HUES64 (cell line): ENCODE measurements at regions not wholly inside any gene's neighbourhood (a gene's known extent, or its start where the extent isn't known, plus 50 kb on each side); places are given as distances from the start of the nearest gene placed in this dataset.

Experiments
- H3K27ac ChIP-seq: 2 replicates; pipeline ENCODE4 v1.7.0; 2013; ENCODE audit warnings: low read depth, low read length, inconsistent platforms
- H3K27me3 ChIP-seq: 2 replicates; pipeline ENCODE4 v1.6.1; 2013; ENCODE audit warnings: mild to moderate bottlenecking, low read length; ENCODE audit not compliant: insufficient read depth
- H3K36me3 ChIP-seq: 2 replicates; pipeline ENCODE4 v1.6.1; 2013; ENCODE audit warnings: mild to moderate bottlenecking, low read length; ENCODE audit not compliant: insufficient read depth
- H3K4me1 ChIP-seq: 2 replicates; pipeline ENCODE4 v1.6.1; 2013; ENCODE audit warnings: mild to moderate bottlenecking, low read length, moderate library complexity; ENCODE audit not compliant: insufficient read depth
- H3K4me3 ChIP-seq: 2 replicates; pipeline ENCODE4 v1.5.1; 2013; ENCODE audit warnings: mild to moderate bottlenecking, low read length, moderate library complexity
- H3K9ac ChIP-seq: 2 replicates; pipeline ENCODE4 v1.6.1; 2013; ENCODE audit warnings: mild to moderate bottlenecking, low read depth, low read length
- H3K9me3 ChIP-seq: 2 replicates; pipeline ENCODE4 v1.6.1; 2013; ENCODE audit warnings: low read depth, low read length; ENCODE audit not compliant: insufficient read depth
- WGBS: fragments of 150-250, 120-280 bp; methylation state at CpG from one replicate; pipeline ENCODE4 v1.1.7; 2013; ENCODE audit warnings: missing lambda C conversion rate; 5-methylcytosine and 5-hydroxymethylcytosine counted together

DNA sequence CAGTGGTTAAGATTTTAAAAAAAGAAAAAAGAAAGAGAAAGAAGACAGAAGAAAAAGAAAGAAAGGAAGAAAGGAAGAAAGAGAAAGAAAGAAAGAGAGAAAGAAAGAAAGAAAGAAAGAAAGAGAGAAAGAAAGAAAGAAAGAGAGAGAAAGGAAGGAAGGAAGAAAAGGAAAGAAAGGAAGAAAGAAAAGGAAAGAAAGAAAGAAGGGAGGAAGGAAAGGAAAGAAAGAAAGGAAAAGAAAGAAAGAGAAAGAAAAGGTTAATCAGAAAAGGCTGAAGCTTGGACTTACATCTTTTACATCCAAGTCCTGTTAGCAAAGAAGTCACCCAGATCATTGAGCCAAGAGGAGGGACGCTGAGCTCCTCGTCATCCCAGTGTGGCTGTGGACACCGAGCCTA, 70.0 kb downstream of the IRX2 start:
- no peak overlapping the region for H3K9ac ChIP-seq
- no peaks in the 10 kb centered on the region for H3K36me3 ChIP-seq
- H3K27ac ChIP-seq = no peak overlapping the region
- 91% methylated on average over 3 of the region's 3 CpGs for WGBS
- H3K4me1 ChIP-seq = peaks cover 9% of the 10 kb centered on the region; the same call in 1 of the 2 replicates
- no peaks in the 10 kb centered on the region; the same call in 1 of the 2 replicates for H3K9me3 ChIP-seq
- no peak overlapping the region for H3K4me3 ChIP-seq
- no peaks in the 10 kb centered on the region for H3K27me3 ChIP-seq

DNA sequence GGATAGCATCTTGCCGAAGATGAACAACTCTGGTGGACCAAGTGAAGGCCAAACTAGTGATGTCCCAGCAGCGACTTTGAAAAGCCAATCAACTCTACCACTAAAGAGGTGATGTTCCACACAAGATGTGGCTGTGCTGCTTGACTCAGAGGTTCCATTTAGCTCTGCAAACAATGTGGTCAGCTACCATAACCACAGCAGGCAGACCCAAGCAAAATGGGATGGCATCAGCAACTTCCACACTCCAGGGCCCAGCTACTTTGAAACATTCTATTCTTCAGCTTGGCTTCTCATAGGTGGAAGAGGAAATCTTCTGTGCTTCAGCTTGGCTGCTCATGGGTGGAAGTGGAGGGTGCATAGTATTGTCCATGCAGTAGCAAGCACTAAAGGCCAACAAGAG, 70.5 kb downstream of the IRX2 start:
- Histone ChIP-seq H3K27ac (no peak overlapping the region), H3K27me3 (no peaks in the 10 kb centered on the region), H3K9ac (no peak overlapping the region), H3K4me3 (no peak overlapping the region), H3K36me3 (no peaks in the 10 kb centered on the region), H3K4me1 (peaks cover 4% of the 10 kb centered on the region; the same call in 1 of the 2 replicates), H3K9me3 (no peaks in the 10 kb centered on the region; the same call in 1 of the 2 replicates)
- 93% methylated on average over 2 of the region's 2 CpGs for WGBS

DNA sequence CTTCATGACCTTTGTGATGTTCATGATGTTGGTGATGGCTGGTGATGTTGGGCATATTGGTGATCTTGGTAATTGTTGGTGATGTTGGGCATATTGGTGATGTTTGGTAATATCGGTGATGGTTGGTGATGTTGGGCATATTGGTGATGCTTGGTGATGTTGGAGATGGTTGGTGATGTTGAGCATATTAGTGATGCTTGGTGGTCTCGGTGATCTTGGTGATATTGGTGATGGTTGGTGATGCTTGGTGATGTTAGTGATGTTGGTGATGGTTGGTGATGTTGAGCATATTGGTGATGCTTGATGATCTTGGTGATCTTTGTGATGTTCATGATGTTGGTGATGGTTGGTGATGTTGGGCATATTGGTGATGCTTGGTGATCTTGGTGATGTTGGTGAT, 73.8 kb downstream of the IRX2 start:
- H3K27me3 ChIP-seq = no peaks in the 10 kb centered on the region
- no peak overlapping the region for H3K4me3 ChIP-seq
- H3K4me1 ChIP-seq = no peaks in the 10 kb centered on the region
- no peak overlapping the region for H3K27ac ChIP-seq
- no peaks in the 10 kb centered on the region; the same call in 1 of the 2 replicates for H3K9me3 ChIP-seq
- 94% methylated on average over 2 of the region's 2 CpGs for WGBS
- no peak overlapping the region for H3K9ac ChIP-seq
- H3K36me3 ChIP-seq = no peaks in the 10 kb centered on the region

DNA sequence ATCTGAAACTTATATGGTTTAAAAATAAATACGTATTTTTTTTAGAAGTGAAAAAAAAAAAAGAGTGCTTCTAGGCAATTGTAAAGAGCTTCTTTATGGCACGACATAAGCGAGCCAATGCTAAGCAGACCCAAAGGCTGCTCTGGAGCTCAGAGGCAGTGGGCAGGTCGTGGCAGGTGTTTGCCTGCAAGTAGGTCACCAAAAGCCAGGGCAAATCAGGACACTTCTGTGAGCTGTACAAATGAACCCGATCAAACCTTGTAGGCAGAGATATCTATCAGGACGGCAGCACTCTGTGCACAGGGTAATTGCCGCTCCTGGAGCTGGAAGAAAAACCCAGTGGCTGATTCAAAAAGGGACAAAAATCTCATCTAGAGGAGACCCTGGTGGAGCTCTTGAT, 75.9 kb downstream of the IRX2 start:
- no peak overlapping the region for H3K9ac ChIP-seq
- H3K4me3 ChIP-seq = no peak overlapping the region
- no peaks in the 10 kb centered on the region; the same call in 1 of the 2 replicates for H3K4me1 ChIP-seq
- no peaks in the 10 kb centered on the region; the same call in 1 of the 2 replicates for H3K9me3 ChIP-seq
- WGBS = 90% methylated on average over 7 of the region's 7 CpGs
- no peak overlapping the region for H3K27ac ChIP-seq
- no peaks in the 10 kb centered on the region for H3K27me3 ChIP-seq
- H3K36me3 ChIP-seq = no peaks in the 10 kb centered on the region

DNA sequence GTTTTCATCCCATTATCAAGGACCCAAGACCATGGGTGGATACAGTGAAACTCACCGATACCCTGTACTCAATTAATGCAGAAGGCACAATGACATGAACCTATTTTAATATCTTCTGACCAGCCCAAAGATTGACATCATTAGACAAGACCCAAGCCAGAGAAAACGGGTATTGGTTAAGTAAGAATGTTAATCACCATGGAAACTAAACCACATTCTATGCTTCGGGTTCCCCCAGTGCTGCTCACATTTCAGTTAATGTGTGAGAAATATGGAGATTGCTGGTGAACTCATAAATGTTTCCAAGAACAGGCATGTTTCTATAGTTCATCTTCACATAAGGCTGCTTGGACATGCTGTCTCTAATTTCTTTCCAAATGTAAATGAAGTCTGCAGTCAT, 77.0 kb downstream of the IRX2 start:
- Histone ChIP-seq H3K27me3 (no peaks in the 10 kb centered on the region), H3K9me3 (no peaks in the 10 kb centered on the region; the same call in 1 of the 2 replicates), H3K4me3 (no peak overlapping the region), H3K27ac (no peak overlapping the region), H3K9ac (no peak overlapping the region), H3K4me1 (no peaks in the 10 kb centered on the region; the same call in 1 of the 2 replicates), H3K36me3 (no peaks in the 10 kb centered on the region)
- 86% methylated on average over 3 of the region's 3 CpGs for WGBS

DNA sequence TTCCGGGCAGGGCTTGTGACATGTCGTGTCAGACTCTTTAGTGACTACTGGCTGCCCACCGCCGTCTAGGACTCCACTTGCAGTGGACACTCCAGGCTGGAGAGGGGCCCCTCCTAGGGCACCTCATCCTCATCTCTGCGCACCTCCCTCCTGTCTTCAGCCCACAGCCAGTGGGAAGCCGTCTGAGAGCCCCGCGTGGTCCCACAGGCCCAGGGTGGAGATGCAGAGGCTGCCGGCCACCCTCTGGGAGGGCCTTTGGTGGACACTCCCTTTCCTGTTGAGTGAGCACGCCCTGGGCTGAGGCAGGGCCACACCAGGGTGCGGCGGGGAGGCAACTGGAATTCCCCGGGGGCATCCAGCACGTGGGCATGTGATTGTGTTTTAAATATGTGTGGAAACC, 80.5 kb downstream of the IRX2 start:
- H3K9me3 ChIP-seq = no peaks in the 10 kb centered on the region
- H3K4me1 ChIP-seq = peaks cover 5% of the 10 kb centered on the region
- WGBS = 81% methylated on average over 13 of the region's 14 CpGs
- H3K27ac ChIP-seq = no peak overlapping the region
- H3K4me3 ChIP-seq = no peak overlapping the region
- H3K9ac ChIP-seq = no peak overlapping the region
- H3K36me3 ChIP-seq = no peaks in the 10 kb centered on the region
- H3K27me3 ChIP-seq = no peaks in the 10 kb centered on the region

DNA sequence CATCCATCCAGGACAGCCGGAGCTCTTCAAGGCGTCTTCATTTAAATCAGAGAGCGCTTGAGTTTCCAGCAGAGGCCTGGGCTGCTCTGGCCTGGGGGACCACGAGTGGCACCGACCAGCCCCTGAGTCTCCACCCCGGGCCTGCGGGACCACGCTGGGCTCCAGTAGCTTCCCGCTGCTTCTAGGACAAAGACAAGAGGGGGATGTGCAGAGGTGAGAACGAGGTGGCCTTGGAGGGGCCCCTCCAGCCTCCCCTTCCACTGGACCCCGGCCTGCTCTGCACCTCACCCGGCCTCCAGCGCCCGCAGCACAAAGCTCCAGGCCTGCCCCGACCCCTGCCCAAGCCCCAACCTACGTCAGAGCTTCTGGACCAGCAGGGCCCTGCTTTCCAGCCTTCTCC, 81.6 kb downstream of the IRX2 start:
- WGBS = 84% methylated on average over 16 of the region's 16 CpGs
- no peak overlapping the region for H3K9ac ChIP-seq
- H3K36me3 ChIP-seq = no peaks in the 10 kb centered on the region
- H3K27me3 ChIP-seq = no peaks in the 10 kb centered on the region
- H3K4me3 ChIP-seq = no peak overlapping the region
- peaks cover 7% of the 10 kb centered on the region for H3K4me1 ChIP-seq
- no peak overlapping the region for H3K27ac ChIP-seq
- H3K9me3 ChIP-seq = no peaks in the 10 kb centered on the region

DNA sequence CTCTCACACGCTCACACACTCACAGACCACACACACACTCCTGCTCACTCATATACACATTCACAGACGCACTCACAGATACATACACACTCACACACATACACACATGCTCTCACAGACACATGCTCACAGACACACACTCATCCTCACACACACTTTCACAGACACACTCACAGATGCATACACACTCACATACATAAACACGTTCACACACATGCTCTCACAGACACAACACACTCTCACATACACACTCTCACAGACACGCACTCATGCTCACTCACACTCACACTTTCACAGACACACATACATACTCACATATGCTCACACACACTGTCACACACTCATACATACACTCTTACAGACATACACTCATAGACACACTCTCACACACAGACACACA, 82.2 kb downstream of the IRX2 start:
- H3K36me3 ChIP-seq = no peaks in the 10 kb centered on the region
- no peaks in the 10 kb centered on the region for H3K27me3 ChIP-seq
- no peak overlapping the region for H3K4me3 ChIP-seq
- 93% methylated on average over 4 of the region's 4 CpGs for WGBS
- peaks cover 7% of the 10 kb centered on the region for H3K4me1 ChIP-seq
- no peak overlapping the region for H3K9ac ChIP-seq
- H3K9me3 ChIP-seq = no peaks in the 10 kb centered on the region
- H3K27ac ChIP-seq = no peak overlapping the region

DNA sequence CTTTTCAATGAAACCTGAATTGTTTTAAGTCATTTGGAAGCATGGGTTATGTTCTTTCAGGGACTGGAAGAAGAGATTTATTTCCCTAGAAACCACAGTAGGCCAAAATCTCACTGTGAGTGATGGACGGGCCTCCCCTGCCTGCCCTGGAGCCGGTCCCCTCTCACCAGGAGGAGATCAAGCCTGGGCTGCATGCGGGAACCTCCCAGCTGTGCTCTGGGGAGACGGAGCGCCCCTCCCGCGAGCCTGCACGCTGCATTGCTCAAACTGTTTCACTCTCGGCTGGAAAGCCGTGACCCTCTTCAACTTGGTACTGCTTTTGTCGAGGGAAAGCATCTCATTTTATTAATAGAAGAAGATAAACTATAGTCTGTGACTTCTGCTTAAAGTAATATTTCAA, 85.4 kb downstream of the IRX2 start:
- Histone ChIP-seq H3K9me3 (no peaks in the 10 kb centered on the region), H3K4me1 (peaks cover 7% of the 10 kb centered on the region), H3K27me3 (no peaks in the 10 kb centered on the region), H3K36me3 (no peaks in the 10 kb centered on the region), H3K27ac (no peak overlapping the region), H3K9ac (no peak overlapping the region), H3K4me3 (no peak overlapping the region)
- WGBS = 25% methylated on average over 9 of the region's 11 CpGs

DNA sequence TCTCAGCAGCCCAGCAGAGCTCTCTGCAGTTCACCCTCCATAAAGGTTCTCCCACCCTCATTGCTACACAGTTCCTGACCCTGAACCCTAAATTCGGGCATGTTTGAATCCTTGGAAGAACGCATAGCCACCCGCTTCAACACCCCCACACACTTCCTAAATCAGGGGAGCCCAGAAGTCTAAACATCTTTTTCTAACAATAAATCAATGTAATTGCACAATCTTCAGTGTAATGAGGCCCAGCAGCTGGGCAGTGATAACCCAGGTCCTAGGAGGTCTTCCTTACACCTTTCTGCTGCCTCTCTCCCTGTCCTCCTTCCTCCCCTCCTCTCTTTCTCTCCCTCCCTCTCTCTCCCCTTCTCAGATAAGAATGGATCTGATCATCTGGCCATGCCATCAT, 88.0 kb downstream of the IRX2 start:
- H3K9me3 ChIP-seq = no peaks in the 10 kb centered on the region
- H3K4me1 ChIP-seq = peaks cover 7% of the 10 kb centered on the region
- H3K27ac ChIP-seq = no peak overlapping the region
- no peak overlapping the region for H3K4me3 ChIP-seq
- H3K36me3 ChIP-seq = no peaks in the 10 kb centered on the region
- 79% methylated on average over 3 of the region's 3 CpGs for WGBS
- H3K9ac ChIP-seq = no peak overlapping the region
- no peaks in the 10 kb centered on the region for H3K27me3 ChIP-seq

DNA sequence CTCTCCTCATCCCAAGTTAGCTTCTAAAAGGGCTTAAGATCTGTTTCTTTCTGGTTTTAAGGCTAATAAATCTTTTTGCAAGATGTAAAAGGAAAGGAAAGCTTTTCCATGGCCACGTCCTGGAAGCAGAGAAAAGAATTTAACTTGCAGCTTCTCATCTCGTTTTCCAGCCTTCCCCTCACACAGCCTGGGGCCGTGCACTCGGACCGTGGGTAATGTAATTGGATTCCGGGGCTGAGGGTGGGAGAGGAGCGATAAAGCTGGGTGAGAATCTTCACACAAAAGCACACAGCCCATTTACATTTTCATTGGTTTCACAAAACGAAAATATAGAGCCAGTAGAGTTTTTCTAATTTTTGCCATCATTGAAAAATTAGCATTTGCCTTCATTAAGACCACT, 91.2 kb downstream of the IRX2 start:
- 61% methylated on average over 2 of the region's 8 CpGs for WGBS
- no peaks in the 10 kb centered on the region; the same call in 1 of the 2 replicates for H3K4me1 ChIP-seq

DNA sequence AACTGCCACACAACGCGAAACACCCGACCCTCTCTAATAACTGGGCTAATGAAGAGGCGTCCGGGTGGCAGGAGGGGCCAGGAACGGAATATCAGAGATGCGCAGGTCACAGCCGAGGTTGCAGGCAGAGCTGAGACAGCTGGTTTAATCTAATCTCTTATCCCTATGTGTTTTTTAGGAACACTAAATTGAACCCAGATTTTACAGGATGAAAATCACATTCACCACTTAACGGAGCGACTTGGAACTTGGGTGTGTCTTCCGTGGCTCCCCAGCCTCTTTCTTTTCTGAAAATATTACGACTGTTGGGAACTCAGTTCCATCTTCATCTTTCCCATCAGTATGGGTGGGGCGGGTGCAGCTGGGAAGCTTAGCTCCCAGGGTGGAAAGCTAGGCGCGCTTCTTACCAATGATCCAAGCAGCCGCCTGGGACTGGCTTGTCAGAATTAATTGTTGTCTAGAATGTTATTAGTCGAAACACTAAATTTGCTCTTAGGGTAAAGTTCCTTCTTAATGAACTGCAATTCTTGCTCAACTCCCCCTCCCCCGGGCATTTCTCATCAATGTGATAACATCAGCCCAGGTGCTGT, 92.5 kb downstream of the IRX2 start:
- no peaks in the 10 kb centered on the region for H3K9me3 ChIP-seq
- no peaks in the 10 kb centered on the region for H3K27me3 ChIP-seq
- no peak overlapping the region for H3K9ac ChIP-seq
- H3K36me3 ChIP-seq = no peaks in the 10 kb centered on the region
- no peak overlapping the region for H3K27ac ChIP-seq
- 93% methylated on average over 18 of the region's 18 CpGs for WGBS
- no peaks in the 10 kb centered on the region; the same call in 1 of the 2 replicates for H3K4me1 ChIP-seq
- H3K4me3 ChIP-seq = no peak overlapping the region

More for the DNA sequence above, 91.2 kb downstream of the IRX2 start:
- Histone ChIP-seq H3K4me3 (no peak overlapping the region), H3K9me3 (no peaks in the 10 kb centered on the region), H3K27me3 (no peaks in the 10 kb centered on the region), H3K9ac (no peak overlapping the region), H3K36me3 (no peaks in the 10 kb centered on the region), H3K27ac (no peak overlapping the region)
